Chondrocyte (in vitro differentiated cells): ENCODE measurements at regions not wholly inside any gene's neighbourhood (a gene's known extent, or its start where the extent isn't known, plus 50 kb on each side); places are given as distances from the start of the nearest gene placed in this dataset.

Experiments
- DNase-seq: peaks from one replicate; pipeline ENCODE4 v3.0.0; 2021; ENCODE audit warnings: mixed read lengths, low spot score
- H3K27ac Mint-ChIP-seq: one replicate; pipeline ENCODE4 v1.8.0; 2021; ENCODE audit warnings: mild to moderate bottlenecking, moderate library complexity, mixed read lengths; ENCODE audit not compliant: unreplicated experiment
- H3K27me3 Mint-ChIP-seq: 2 replicates; pipeline ENCODE4 v1.8.0; 2021; ENCODE audit warnings: low read depth, mixed read lengths
- H3K36me3 Mint-ChIP-seq: 2 replicates; pipeline ENCODE4 v1.8.0; 2021; ENCODE audit warnings: low read depth, mixed read lengths
- H3K4me1 Mint-ChIP-seq: 2 replicates; pipeline ENCODE4 v1.8.0; 2021; ENCODE audit warnings: low read depth, mild to moderate bottlenecking, mixed read lengths
- H3K4me3 Mint-ChIP-seq: one replicate; pipeline ENCODE4 v1.8.0; 2021; ENCODE audit warnings: mild to moderate bottlenecking, moderate library complexity, mixed read lengths; ENCODE audit not compliant: unreplicated experiment
- H3K9me3 Mint-ChIP-seq: 2 replicates; pipeline ENCODE4 v1.8.0; 2021; ENCODE audit warnings: low read depth, mixed read lengths
- TF ChIP-seq, protein P1 (sequence below): fragments of 200-600 bp; sonication (generic); IDR thresholded peaks from 2 replicates; pipeline ENCODE4 v1.5.0; 2021; ENCODE audit warnings: antibody characterized with exemption, mild to moderate bottlenecking, moderate library complexity

DNA sequence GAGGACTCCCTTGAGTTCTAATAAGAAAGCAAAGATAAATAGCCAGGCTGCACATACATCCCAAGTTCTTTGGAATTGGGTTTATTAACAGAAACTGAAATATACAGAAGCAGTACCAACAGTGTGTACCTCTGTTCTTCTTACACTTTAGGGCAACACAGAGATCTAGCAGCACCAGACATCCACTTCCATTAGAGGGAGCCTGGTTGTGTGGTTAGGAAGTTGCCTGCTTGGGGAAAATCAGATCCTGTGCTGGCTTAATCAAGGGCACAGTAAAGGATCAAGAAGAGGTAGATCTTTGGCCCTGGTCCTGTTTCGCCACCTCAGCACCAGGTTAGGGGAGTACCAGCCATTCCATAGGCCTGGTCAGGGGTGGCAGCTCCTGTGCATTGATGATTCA is 231.1 kb upstream of the ARHGAP24 start:
- Mint-ChIP-seq H3K4me3 (no peak overlapping the region), H3K4me1 (no peaks in the 10 kb centered on the region), H3K36me3 (no peaks in the 10 kb centered on the region), H3K9me3 (peaks cover 4% of the 10 kb centered on the region), H3K27ac (no peak overlapping the region), H3K27me3 (peaks cover 13% of the 10 kb centered on the region)
- TF ChIP-seq, protein P1, sequence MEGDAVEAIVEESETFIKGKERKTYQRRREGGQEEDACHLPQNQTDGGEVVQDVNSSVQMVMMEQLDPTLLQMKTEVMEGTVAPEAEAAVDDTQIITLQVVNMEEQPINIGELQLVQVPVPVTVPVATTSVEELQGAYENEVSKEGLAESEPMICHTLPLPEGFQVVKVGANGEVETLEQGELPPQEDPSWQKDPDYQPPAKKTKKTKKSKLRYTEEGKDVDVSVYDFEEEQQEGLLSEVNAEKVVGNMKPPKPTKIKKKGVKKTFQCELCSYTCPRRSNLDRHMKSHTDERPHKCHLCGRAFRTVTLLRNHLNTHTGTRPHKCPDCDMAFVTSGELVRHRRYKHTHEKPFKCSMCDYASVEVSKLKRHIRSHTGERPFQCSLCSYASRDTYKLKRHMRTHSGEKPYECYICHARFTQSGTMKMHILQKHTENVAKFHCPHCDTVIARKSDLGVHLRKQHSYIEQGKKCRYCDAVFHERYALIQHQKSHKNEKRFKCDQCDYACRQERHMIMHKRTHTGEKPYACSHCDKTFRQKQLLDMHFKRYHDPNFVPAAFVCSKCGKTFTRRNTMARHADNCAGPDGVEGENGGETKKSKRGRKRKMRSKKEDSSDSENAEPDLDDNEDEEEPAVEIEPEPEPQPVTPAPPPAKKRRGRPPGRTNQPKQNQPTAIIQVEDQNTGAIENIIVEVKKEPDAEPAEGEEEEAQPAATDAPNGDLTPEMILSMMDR = no peak
- no peak for DNase-seq

DNA sequence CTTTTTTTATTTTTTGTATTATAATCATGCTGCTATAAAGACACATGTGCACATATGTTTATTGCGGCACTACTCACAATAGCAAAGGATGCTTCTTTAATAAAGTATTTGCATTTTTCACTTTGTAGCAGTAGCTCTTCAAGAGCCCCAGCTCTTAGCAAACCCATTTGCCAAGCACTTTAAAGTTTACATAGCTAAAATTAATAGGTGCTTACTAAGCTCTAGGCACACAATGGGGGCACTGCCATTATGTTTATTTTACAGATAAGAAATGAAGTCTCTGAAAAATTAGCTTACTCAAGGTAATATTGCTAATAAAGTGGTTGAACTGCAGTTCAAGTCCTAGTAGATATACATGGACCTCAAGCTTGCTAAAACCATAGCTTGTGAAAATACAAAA is 230.3 kb upstream of the ARHGAP24 start:
- DNase-seq = no peak
- Mint-ChIP-seq H3K4me1 (no peaks in the 10 kb centered on the region), H3K27ac (no peak overlapping the region), H3K36me3 (no peaks in the 10 kb centered on the region), H3K27me3 (peaks cover 7% of the 10 kb centered on the region), H3K9me3 (peaks cover 4% of the 10 kb centered on the region), H3K4me3 (no peak overlapping the region)
- TF ChIP-seq, protein P1 = no peak

DNA sequence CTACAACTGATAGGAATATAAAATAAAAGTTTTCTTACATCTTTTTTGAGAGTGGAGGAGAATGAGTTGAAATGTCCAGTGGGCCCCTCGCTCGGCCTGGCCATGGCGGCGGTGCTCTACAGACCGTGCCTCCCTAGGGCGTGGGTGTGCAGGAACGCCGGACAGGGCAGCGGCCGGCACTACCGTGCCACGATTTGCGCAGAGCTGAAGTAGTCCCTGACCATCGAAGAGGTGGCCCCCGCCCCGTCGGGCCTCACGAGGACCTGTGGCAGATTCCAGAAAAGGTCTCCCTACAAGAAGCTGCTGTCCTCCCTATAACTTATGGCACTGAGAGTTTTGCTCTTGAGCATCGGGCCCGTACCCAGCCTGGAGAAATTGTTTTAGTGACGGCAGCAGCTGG is 228.9 kb upstream of the ARHGAP24 start:
- Mint-ChIP-seq H3K4me3 (no peak overlapping the region), H3K36me3 (no peaks in the 10 kb centered on the region), H3K9me3 (no peaks in the 10 kb centered on the region), H3K27ac (no peak overlapping the region), H3K27me3 (peaks cover 5% of the 10 kb centered on the region), H3K4me1 (no peaks in the 10 kb centered on the region)
- DNase-seq = peak; percentile 86
- TF ChIP-seq, protein P1 = no peak

DNA sequence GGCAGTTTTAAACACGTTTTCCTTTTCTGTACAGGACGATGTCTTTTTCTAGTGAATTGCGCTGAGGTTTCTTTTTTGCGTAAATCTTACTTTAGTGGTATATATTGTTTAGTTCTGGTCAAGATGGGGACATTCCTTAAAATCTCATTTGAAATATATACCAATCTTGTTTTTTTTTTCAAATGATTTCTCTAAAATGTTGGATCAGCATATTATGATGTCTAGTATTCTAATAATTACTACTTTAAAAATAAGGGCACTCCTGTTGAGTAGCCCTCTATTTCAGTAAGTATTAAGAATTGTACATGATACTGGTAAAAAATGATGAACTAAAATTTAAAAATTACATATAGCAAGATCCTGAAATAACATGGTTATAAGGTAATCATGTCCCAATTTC is 224.1 kb upstream of the ARHGAP24 start:
- DNase-seq = no peak
- peaks cover 1% of the 10 kb centered on the region for H3K36me3 Mint-ChIP-seq
- no peaks in the 10 kb centered on the region for H3K4me1 Mint-ChIP-seq
- H3K27ac Mint-ChIP-seq = no peak overlapping the region
- peaks cover 3% of the 10 kb centered on the region for H3K27me3 Mint-ChIP-seq
- TF ChIP-seq, protein P1 = no peak
- H3K4me3 Mint-ChIP-seq = no peak overlapping the region
- peaks cover 20% of the 10 kb centered on the region for H3K9me3 Mint-ChIP-seq

DNA sequence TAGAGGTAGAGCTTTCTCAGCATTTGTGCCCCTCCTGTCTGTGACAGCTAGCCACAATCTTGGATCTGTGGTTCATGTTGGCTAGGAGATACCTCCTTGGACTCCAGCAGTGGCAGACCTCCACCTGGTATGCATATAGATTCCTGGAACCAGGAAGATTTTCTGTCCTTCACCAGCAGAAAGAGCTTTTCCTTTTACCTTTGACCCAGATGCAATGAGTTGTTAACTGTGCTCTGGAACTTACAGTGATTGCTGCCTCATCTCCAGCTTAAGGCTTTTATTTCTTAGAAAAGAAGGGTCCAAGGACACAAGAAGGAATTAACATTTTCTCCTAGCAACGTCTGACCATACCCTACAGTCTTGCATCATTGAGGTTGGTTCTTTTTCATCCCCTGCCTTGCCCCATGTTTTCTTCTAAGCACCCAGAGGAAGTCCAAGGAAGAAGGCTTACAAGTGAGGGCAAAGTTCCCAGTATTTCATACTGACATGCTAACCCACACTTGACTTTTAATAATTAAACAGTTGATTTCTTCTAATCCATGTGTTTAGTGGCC is 217.1 kb upstream of the ARHGAP24 start:
- TF ChIP-seq, protein P1 = no peak
- peaks cover 21% of the 10 kb centered on the region for H3K9me3 Mint-ChIP-seq
- no peaks in the 10 kb centered on the region for H3K4me1 Mint-ChIP-seq

More for the DNA sequence above, 217.1 kb upstream of the ARHGAP24 start:
- Mint-ChIP-seq H3K4me3 (no peak overlapping the region), H3K27me3 (peaks cover 9% of the 10 kb centered on the region), H3K36me3 (peaks cover 1% of the 10 kb centered on the region), H3K27ac (no peak overlapping the region)
- DNase-seq = no peak
